Spinal cord (tissue), 9 donors: ENCODE measurements at regions not wholly inside any gene's neighbourhood (a gene's known extent, or its start where the extent isn't known, plus 50 kb on each side); places are given as distances from the start of the nearest gene placed in this dataset.

Experiments used
- DNase-seq, 6 donors: peaks; one replicate each; pipeline versions ENCODE4 v3.0.0 to v3.0.0-alpha.2; 2013 to 2015; ENCODE audit warnings: low spot score in 6 of 6, low read depth in 4 of 6
- H3K27ac ChIP-seq: one replicate; pipeline ENCODE4 v1.5.1; 2013; ENCODE audit warnings: low read depth, low read length, control low read depth
- H3K27me3 ChIP-seq: one replicate; pipeline ENCODE4 v1.6.1; 2013; ENCODE audit warnings: low read length; ENCODE audit not compliant: control insufficient read depth, insufficient read depth
- H3K36me3 ChIP-seq: one replicate; pipeline ENCODE4 v1.6.1; 2013; ENCODE audit warnings: low read length; ENCODE audit not compliant: control insufficient read depth, insufficient read depth
- H3K4me1 ChIP-seq: one replicate; pipeline ENCODE4 v1.6.1; 2013; ENCODE audit warnings: low read length; ENCODE audit not compliant: control insufficient read depth, insufficient read depth
- H3K4me3 ChIP-seq: one replicate; pipeline ENCODE4 v1.5.1; 2013; ENCODE audit warnings: low read depth, low read length, control low read depth
- H3K9me3 ChIP-seq: one replicate; pipeline ENCODE4 v1.6.1; 2013; ENCODE audit warnings: low read length; ENCODE audit not compliant: control insufficient read depth, insufficient read depth
- WGBS: methylation state at CpG from one replicate; pipeline ENCODE4 v1.1.5; 2013; ENCODE audit warnings: missing lambda C conversion rate; ENCODE audit not compliant: insufficient coverage; 5-methylcytosine and 5-hydroxymethylcytosine counted together
- donor health status: healthy.

DNA sequence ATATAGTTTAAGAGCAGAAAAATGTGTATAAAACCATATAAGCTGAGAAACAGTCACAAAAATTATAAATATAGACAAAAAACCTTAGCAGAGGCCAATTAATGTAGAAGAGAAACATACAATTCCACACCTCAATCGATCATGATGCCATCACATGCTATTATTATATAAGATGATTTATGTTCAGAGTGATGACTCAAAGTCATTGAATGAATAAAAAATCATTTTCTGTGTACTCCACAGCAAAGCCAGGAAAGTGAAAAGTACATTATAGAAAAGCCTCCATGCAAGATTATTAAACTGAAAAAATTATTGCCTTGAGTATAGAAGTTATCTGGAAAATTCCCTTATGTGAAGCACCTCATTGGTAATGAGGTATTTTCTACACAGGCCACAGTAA, 229.2 kb upstream of the PPFIA2 start:
- Histone ChIP-seq H3K9me3 (no peaks in the 10 kb centered on the region), H3K4me1 (no peaks in the 10 kb centered on the region), H3K36me3 (no peaks in the 10 kb centered on the region), H3K27ac (no peak overlapping the region), H3K27me3 (no peaks in the 10 kb centered on the region), H3K4me3 (no peak overlapping the region)
- DNase-seq: no peak
- no CpG with 5 or more reads among the region's 1 CpG for WGBS

DNA sequence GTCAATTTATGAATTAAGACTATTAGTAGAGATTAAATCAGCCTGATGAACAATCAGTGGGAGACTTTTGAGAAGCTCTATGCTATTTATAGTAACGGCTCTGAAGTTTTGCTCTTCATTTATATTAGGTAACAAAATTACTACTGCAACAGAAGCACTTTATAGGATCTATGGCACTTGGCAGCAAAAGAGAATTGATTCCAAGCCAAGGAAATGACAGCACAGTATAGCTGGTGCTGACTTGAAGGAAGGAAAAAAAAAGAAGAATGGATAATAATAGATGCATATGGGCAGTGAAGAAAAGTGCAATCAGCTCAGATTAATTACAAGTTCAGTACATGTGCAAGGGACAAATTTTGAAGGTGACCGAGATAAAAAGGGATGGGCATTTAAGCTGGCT, 228.2 kb upstream of the PPFIA2 start:
- Histone ChIP-seq H3K36me3 (no peaks in the 10 kb centered on the region), H3K27me3 (no peaks in the 10 kb centered on the region), H3K27ac (no peak overlapping the region), H3K9me3 (no peaks in the 10 kb centered on the region), H3K4me3 (no peak overlapping the region), H3K4me1 (no peaks in the 10 kb centered on the region)
- peak in 2 of 6 donors; percentile 50 to 71 for DNase-seq
- WGBS: no CpG with 5 or more reads among the region's 2 CpGs

DNA sequence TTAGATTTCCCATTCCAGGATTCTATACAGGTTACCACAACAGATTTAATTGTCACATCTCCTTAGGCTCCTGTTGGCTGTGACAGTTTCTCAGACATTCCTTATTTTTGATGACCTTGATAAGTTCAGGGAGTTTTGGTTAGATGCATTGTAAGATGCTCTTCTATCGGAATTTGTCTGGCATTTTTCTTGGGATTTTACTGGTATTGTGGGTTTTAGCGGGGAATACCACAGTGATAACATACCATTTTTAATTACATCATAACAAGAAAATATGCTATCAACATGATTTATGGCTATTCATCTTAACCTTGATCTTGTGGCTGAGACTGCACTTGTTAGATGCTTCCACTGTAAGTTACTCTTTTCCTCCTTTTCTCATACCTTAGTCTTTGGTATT, 217.5 kb upstream of the PPFIA2 start:
- no peak for DNase-seq
- Histone ChIP-seq H3K27ac (no peak overlapping the region), H3K4me3 (no peak overlapping the region), H3K4me1 (no peaks in the 10 kb centered on the region), H3K9me3 (peaks cover 2% of the 10 kb centered on the region), H3K36me3 (no peaks in the 10 kb centered on the region), H3K27me3 (no peaks in the 10 kb centered on the region)
- WGBS: no CpG with 5 or more reads among the region's 2 CpGs

- H3K36me3 ChIP-seq: no peaks in the 10 kb centered on the region
- no peak for DNase-seq
- H3K27ac ChIP-seq: no peak overlapping the region
- no peaks in the 10 kb centered on the region for H3K27me3 ChIP-seq
- H3K9me3 ChIP-seq: no peaks in the 10 kb centered on the region
- H3K4me1 ChIP-seq: no peaks in the 10 kb centered on the region
- H3K4me3 ChIP-seq: no peak overlapping the region
These were observed 215.6 kb upstream of the PPFIA2 start for GRCh38 chr12:81974762-81975161.

DNA sequence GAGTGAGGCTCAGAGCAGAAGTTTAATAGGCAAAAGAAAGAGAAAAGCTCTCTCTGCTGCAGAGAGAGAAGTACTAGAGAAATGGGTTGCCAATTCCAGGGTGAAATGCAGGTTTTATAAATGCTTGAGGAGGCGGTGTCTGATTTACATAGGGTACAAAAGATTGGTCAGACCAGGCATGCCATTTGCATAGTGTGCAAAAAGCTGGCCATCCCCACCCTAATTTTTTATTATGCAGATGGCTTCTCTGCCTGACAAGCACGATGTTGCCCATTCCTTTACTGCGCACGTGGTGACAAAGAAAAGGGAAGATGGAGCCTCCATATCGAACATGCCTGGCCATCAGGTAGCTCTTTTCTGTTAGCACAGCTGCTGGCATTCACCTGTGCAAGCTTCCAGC, 209.3 kb upstream of the PPFIA2 start:
- Histone ChIP-seq H3K27ac (no peak overlapping the region), H3K4me1 (no peaks in the 10 kb centered on the region), H3K4me3 (no peak overlapping the region), H3K36me3 (no peaks in the 10 kb centered on the region), H3K27me3 (no peaks in the 10 kb centered on the region), H3K9me3 (no peaks in the 10 kb centered on the region)
- no peak for DNase-seq
- WGBS: 53% methylated on average over 5 of the region's 5 CpGs

- no peak for DNase-seq
- Histone ChIP-seq H3K4me1 (no peaks in the 10 kb centered on the region), H3K27ac (no peak overlapping the region), H3K4me3 (no peak overlapping the region), H3K36me3 (no peaks in the 10 kb centered on the region), H3K27me3 (no peaks in the 10 kb centered on the region), H3K9me3 (no peaks in the 10 kb centered on the region)
- WGBS: no CpG with 5 or more reads among the region's 1 CpG
These were observed 204.5 kb upstream of the PPFIA2 start for GRCh38 chr12:81963636-81964035.

DNA sequence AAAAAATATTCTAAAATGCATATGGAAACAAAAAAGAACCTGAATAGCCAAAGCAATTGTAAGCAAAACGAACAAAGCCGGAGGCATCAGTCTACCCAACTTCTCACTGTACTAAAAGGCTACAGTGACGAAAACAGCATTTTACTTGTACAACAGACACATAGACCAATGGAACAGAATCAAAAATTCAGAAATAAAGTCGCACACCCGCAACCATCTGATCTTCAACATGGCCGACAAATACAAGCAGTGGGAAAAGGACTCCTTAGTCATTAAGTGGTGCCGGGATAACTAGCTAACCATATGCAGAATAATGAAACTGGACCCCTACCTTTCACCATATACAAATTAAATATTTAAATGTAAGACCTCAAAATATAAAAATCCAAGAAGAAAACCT, 203.9 kb upstream of the PPFIA2 start:
- Histone ChIP-seq H3K9me3 (no peaks in the 10 kb centered on the region), H3K4me1 (no peaks in the 10 kb centered on the region), H3K27ac (no peak overlapping the region), H3K36me3 (no peaks in the 10 kb centered on the region), H3K4me3 (no peak overlapping the region), H3K27me3 (no peaks in the 10 kb centered on the region)
- 100% methylated on average over 1 of the region's 7 CpGs for WGBS
- DNase-seq: no peak

- DNase-seq: no peak
- 55% methylated on average over 2 of the region's 4 CpGs for WGBS
These were observed 203.1 kb upstream of the PPFIA2 start for GRCh38 chr12:81962126-81962856.

GRCh38 chr12:81958406-81958805, 199.3 kb upstream of the PPFIA2 start:
- Histone ChIP-seq H3K9me3 (no peaks in the 10 kb centered on the region), H3K4me3 (no peak overlapping the region), H3K27ac (no peak overlapping the region), H3K4me1 (no peaks in the 10 kb centered on the region), H3K27me3 (no peaks in the 10 kb centered on the region), H3K36me3 (no peaks in the 10 kb centered on the region)
- DNase-seq: peak in 1 of 6 donors; percentile 75
- no CpG with 5 or more reads among the region's 1 CpG for WGBS

More at GRCh38 chr12:81962126-81962856, 203.1 kb upstream of the PPFIA2 start:
- H3K4me3 ChIP-seq: no peak overlapping the region
- H3K27me3 ChIP-seq: no peaks in the 10 kb centered on the region
- H3K4me1 ChIP-seq: no peaks in the 10 kb centered on the region
- no peaks in the 10 kb centered on the region for H3K36me3 ChIP-seq
- no peaks in the 10 kb centered on the region for H3K9me3 ChIP-seq
- no peak overlapping the region for H3K27ac ChIP-seq

- no peaks in the 10 kb centered on the region for H3K27me3 ChIP-seq
- H3K27ac ChIP-seq: no peak overlapping the region
- H3K36me3 ChIP-seq: no peaks in the 10 kb centered on the region
- H3K4me1 ChIP-seq: no peaks in the 10 kb centered on the region
- no peaks in the 10 kb centered on the region for H3K9me3 ChIP-seq
- no peak overlapping the region for H3K4me3 ChIP-seq
- peak in 1 of 6 donors; percentile 59 for DNase-seq
These were observed 198.5 kb upstream of the PPFIA2 start for GRCh38 chr12:81957631-81958030.
